ENCODE measurements at regions not wholly inside any gene's neighbourhood (a gene's known extent, or its start where the extent isn't known, plus 50 kb on each side); places are given as distances from the start of the nearest gene placed in this dataset.

DNA sequence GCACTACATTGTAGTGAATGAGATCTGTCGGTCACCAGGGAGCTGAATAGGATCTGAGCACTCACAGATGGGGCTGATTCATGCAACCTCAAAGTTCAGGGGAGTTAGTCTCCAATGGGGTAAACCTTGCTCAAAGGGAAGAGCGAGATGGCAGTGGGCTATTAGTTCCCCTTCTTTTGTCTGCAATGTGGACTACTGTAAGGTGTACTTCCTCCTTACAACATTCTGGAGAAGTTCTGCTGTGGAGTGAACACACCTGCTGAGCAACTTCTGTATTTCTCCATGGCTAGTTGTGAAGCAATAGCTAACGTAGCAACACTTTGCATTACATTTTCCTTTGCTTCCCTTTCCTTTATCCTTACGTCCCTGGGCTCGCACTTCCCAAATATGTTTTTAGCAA, 134.3 kb upstream of the B3GAT2 start:
- TF ChIP-seq, protein P1, sequence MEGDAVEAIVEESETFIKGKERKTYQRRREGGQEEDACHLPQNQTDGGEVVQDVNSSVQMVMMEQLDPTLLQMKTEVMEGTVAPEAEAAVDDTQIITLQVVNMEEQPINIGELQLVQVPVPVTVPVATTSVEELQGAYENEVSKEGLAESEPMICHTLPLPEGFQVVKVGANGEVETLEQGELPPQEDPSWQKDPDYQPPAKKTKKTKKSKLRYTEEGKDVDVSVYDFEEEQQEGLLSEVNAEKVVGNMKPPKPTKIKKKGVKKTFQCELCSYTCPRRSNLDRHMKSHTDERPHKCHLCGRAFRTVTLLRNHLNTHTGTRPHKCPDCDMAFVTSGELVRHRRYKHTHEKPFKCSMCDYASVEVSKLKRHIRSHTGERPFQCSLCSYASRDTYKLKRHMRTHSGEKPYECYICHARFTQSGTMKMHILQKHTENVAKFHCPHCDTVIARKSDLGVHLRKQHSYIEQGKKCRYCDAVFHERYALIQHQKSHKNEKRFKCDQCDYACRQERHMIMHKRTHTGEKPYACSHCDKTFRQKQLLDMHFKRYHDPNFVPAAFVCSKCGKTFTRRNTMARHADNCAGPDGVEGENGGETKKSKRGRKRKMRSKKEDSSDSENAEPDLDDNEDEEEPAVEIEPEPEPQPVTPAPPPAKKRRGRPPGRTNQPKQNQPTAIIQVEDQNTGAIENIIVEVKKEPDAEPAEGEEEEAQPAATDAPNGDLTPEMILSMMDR (conservative IDR thresholded peaks at IDR 0.05) = no peak
- no peak for TF ChIP-seq ZFX (IDR thresholded peaks at IDR 0.05)
